ENCODE measurements at regions not wholly inside any gene's neighbourhood (a gene's known extent, or its start where the extent isn't known, plus 50 kb on each side); places are given as distances from the start of the nearest gene placed in this dataset.
"Not testable (repeated sequence)": the region's sequence is repeated elsewhere in the genome, so short reads cannot be mapped to it uniquely, and the experiment has no call there.

- DNase-seq (ENCODE audit: low read depth in 2 of 2): no peak
These were observed 134.4 kb upstream of the LYZL2 start for GRCh38 chr10:30763918-30764317.

DNA sequence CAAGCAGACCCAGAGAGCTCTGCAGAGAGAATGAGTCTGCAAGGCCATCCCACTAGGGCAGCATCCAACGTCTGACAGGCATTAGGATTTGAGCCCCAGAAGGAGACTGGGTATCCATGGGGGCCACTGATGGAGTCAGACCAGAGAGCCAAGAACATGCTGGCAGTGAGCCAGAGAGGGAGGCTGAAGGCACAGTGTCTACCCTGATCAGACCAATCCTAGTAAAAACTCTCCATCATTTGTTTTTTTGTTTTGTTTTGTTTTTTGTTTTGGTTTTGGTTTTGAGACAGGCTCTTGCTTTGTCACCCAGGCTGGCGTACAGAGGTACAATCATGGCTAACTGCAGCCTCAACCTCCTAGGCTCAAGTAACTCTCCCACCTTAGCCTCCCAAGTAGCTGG lies 133.1 kb upstream of the LYZL2 start:
- no peak for DNase-seq (ENCODE audit: low read depth in 2 of 2)

GRCh38 chr10:30759423-30759822 lies 129.9 kb upstream of the LYZL2 start:
- no peak for DNase-seq (ENCODE audit: low read depth in 2 of 2)

DNA sequence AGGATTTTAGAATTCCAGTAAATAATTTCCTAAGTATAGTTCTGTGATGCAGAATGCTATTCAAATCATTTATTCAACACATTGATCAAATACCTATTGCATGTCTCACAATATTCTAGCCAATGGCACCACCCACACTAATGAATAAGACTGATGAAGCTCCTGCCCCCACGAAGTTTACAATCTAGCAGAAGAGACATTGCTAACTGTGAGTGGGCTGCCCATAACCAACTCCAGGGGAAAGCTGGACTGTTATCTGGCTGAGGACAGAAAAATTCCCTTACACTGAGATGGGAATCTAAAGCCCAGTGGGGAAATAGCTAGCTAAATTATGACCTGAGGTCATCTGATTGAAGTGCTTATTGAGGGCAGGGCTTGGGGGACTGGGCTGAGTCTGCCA lies 128.8 kb upstream of the LYZL2 start:
- no peak for DNase-seq (ENCODE audit: low read depth in 2 of 2)

- no peak for DNase-seq (ENCODE audit: low read depth in 2 of 2)
These were observed 127.3 kb upstream of the LYZL2 start for GRCh38 chr10:30756896-30757295.

GRCh38 chr10:30756151-30756550 lies 126.6 kb upstream of the LYZL2 start:
- no peak for DNase-seq (ENCODE audit: low read depth in 2 of 2)

DNA sequence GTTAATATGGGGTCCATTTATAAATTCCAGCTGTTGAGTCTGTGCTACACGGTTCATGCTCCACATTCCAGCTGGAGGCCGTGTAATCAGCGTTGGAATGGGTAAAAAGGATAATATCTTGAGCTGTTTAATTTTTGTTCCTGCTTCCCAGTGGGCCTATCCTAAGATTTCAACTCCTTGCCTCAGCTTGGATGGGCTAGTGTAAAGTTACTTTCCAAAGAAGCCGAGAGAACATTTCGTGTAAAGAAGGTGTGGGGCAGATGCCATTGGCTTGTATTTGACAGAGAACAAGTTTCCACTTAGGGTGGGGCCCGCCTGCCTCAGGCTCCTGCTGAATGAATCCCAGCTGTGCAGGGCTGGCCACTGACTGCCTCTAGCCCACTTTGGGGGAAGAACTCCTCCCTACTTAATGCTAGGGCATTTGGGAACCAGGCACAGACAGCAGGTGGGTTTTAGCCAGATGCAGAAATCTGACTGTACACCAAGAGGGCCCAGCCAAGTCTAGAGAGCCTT lies 125.9 kb upstream of the LYZL2 start:
- DNase-seq (ENCODE audit: low read depth in 2 of 2): no peak

DNA sequence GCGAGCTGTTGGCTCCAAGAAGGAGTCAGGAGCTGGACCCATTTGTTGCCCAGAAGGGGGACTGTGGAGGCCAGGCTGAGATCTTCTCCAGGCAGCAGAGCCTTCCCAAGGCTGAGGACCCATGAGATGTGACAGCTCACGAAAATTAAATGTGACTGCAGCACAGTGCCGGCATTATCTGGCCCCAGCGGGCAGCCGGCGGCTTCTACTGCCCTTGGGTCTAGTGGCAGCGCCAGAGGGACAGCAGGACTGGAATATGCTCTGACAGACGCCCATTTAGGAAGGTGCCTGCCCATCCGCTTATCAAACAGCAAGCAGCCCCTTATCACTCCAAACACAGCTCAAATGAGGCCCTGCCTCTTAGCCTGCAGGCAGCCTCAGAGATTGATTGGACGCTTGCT lies 122.9 kb upstream of the LYZL2 start:
- no peak for DNase-seq (ENCODE audit: low read depth in 2 of 2)

- DNase-seq (ENCODE audit: low read depth in 2 of 2): peak in 1 of 2 donors; percentile 40
These were observed 122.3 kb upstream of the LYZL2 start for GRCh38 chr10:30751678-30752331.

DNA sequence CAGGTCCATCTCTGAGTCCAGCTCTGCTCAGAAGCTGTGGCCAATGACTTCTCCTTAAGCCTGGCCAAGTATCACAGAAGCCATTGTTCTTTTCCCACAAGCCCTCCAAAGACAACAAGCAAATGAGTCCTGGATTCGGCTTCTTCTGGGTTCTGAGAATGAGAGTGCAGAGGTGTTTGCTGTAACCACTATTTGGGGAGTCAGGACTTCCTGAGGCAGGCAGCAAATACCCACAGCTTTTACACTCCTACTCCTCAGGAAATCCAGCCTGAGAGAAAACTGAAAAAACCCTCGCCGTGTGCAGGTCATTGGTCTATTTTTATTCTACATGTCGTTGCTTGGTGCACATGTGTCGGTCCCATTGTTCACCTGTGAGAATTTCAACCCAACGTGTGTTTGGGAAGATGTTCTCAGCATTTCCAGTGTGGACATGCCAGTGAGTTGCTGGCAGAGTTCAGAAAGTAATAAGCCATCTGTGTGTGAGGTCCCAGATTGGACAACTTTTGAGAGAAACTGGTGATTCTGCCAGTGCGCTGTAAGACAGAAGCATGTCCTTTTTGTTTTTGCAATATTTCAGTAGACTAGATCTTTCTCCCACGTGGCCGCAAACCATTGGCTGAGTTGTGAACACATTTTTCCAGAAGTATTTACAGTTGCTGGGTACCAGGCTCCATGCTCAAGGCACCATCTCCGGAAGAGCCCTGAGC lies 121.6 kb upstream of the LYZL2 start:
- DNase-seq (ENCODE audit: low read depth in 2 of 2): no peak

GRCh38 chr10:30749385-30749784 lies 119.8 kb upstream of the LYZL2 start:
- no peak for DNase-seq (ENCODE audit: low read depth in 2 of 2)

- DNase-seq (ENCODE audit: low read depth in 2 of 2): no peak
These were observed 118.8 kb upstream of the LYZL2 start for GRCh38 chr10:30748152-30748973.

GRCh38 chr10:30747633-30748032 lies 118.1 kb upstream of the LYZL2 start:
- peak; percentile 14 to 25 for DNase-seq (ENCODE audit: low read depth in 2 of 2)

DNA sequence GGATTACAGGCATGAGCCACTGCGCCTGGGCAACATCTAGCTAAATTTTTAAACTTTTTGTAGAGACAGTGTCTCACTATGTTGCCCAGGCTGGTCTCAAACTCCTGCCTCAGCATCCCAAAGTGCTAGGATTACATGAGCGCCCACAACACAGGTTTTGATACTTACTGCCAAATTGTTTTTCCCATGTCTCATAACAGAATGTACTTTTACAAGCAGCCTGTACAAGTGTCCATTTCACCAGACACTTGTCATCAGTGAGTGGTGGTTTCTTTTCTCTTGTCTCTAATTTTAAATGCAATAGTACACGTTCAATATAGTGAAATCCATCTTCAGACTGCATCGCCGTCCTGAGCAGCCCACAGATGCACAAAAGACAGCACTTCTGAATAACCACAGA lies 116.4 kb upstream of the LYZL2 start:
- no peak for DNase-seq (ENCODE audit: low read depth in 2 of 2)

- DNase-seq (ENCODE audit: low read depth in 2 of 2): no peak
These were observed 114.6 kb upstream of the LYZL2 start for GRCh38 chr10:30744106-30744505.

DNA sequence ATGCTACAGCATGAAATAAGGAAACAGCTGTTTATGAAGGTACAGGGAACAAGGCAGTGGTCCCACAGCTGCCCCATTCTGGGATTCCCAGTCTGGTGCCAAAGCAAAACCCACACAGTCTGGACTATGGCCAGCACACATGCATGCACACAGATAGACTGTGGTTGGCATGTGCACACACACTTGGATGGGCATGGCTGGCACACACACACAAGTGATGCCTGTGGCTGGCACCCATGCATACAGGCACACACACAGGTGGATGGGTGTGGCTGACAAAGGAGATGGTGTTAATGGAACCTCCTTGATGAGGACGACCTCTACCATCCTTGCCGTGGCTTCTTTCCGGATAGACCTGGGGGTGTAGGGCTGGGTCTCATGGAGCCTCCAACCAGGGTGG lies 114.0 kb upstream of the LYZL2 start:
- DNase-seq (ENCODE audit: low read depth in 2 of 2): no peak

GRCh38 chr10:30742471-30742870 lies 112.9 kb upstream of the LYZL2 start:
- no peak for DNase-seq (ENCODE audit: low read depth in 2 of 2)

- DNase-seq (ENCODE audit: low read depth in 2 of 2): not testable (repeated sequence)
These were observed 111.2 kb upstream of the LYZL2 start for GRCh38 chr10:30740774-30741173.

GRCh38 chr10:30738416-30738815 lies 108.9 kb upstream of the LYZL2 start:
- DNase-seq (ENCODE audit: low read depth in 2 of 2): no peak

GRCh38 chr10:30737931-30738391 lies 108.4 kb upstream of the LYZL2 start:
- no peak for DNase-seq (ENCODE audit: low read depth in 2 of 2)

- no peak for DNase-seq (ENCODE audit: low read depth in 2 of 2)
These were observed 107.2 kb upstream of the LYZL2 start for GRCh38 chr10:30736685-30737232.

- no peak for DNase-seq (ENCODE audit: low read depth in 2 of 2)
These were observed 105.3 kb upstream of the LYZL2 start for GRCh38 chr10:30734901-30735300.

Data from activated CD4-positive, alpha-beta T cell treated with anti-CD3 and anti-CD28 coated beads for 24 hours (primary cell).